ENCODE measurements at regions not wholly inside any gene's neighbourhood (a gene's known extent, or its start where the extent isn't known, plus 50 kb on each side); places are given as distances from the start of the nearest gene placed in this dataset.

- H3K27me3 ChIP-seq (ENCODE audit: control insufficient read depth in 2 of 2, insufficient read depth in 2 of 2, low read length in 2 of 2) = peaks cover 8 to 35% of the 10 kb centered on the region in 2 experiments; a peak in 3 of 5 replicates
- TF ChIP-seq NR3C1 (CRISPR knock-in tag; IDR thresholded peaks at IDR 0.05) (no peak), GTF2A2 (tag; IDR thresholded peaks at IDR 0.05) (no peak), ZFP91 (CRISPR knock-in tag; IDR thresholded peaks at IDR 0.05) (no peak), EZH2 (IDR thresholded peaks at IDR 0.05; ENCODE audit: borderline replicate concordance, low read depth, low read length) (no peak), E2F4 (CRISPR knock-in tag; IDR thresholded peaks at IDR 0.05; ENCODE audit: low read depth) (no peak), ATF4 (CRISPR knock-in tag; IDR thresholded peaks at IDR 0.05) (no peak), TOE1 (IDR thresholded peaks at IDR 0.05; ENCODE audit: borderline replicate concordance) (no peak), TOE1 (CRISPR knock-in tag; IDR thresholded peaks at IDR 0.05; ENCODE audit: borderline replicate concordance, low read depth) (no peak)
- TF ChIP-seq, protein P1, sequence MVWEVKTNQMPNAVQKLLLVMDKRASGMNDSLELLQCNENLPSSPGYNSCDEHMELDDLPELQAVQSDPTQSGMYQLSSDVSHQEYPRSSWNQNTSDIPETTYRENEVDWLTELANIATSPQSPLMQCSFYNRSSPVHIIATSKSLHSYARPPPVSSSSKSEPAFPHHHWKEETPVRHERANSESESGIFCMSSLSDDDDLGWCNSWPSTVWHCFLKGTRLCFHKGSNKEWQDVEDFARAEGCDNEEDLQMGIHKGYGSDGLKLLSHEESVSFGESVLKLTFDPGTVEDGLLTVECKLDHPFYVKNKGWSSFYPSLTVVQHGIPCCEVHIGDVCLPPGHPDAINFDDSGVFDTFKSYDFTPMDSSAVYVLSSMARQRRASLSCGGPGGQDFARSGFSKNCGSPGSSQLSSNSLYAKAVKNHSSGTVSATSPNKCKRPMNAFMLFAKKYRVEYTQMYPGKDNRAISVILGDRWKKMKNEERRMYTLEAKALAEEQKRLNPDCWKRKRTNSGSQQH (CRISPR knock-in tag; IDR thresholded peaks at IDR 0.05) = no peak
- H3K79me2 ChIP-seq (ENCODE audit: control insufficient read depth, insufficient read depth, low read length) = no peaks in the 10 kb centered on the region
- DNase-seq (ENCODE audit: extremely low read depth in 1 of 4, low spot score in 3 of 4) = no peak
- no peak overlapping the region for H3K4me3 ChIP-seq
- H2AFZ ChIP-seq (ENCODE audit: low read depth, low read length) = no peak overlapping the region
- intact Hi-C loops (cut with micrococcal nuclease) = no loop called here
- FAIRE-seq = no peak
- no peak overlapping the region for H3K27ac ChIP-seq (ENCODE audit: extremely low read depth, low read depth, low read length)
- H3K9me1 ChIP-seq (ENCODE audit: control insufficient read depth, insufficient read depth, low read length) = no peaks in the 10 kb centered on the region
- ChIA-PET CTCF (ENCODE audit: low intra/inter-chr PET ratio) (no interaction called here), POLR2A (no interaction called here)
- WGBS (ENCODE audit: insufficient coverage, low coverage, missing lambda C conversion rate) = 2% methylated on average over 6 of the region's 6 CpGs
- BruUV-seq (replicated peaks) = no TSS peak
- ATAC-seq = no peak
- H3K4me1 ChIP-seq (replicated peaks in 1 of 2; ENCODE audit: control insufficient read depth in 2 of 2, insufficient read depth in 2 of 2, low read length in 2 of 2) = no peaks in the 10 kb centered on the region
- in situ Hi-C loops (cut with MboI) = no loop called here
- no peaks in the 10 kb centered on the region for H3K36me3 ChIP-seq (ENCODE audit: control insufficient read depth, insufficient read depth, low read length)
- H3K9me3 ChIP-seq (replicated peaks; ENCODE audit: control insufficient read depth, insufficient read depth, low read depth, low read length) = no peaks in the 10 kb centered on the region
- H3K9ac ChIP-seq (ENCODE audit: insufficient read depth in 1 of 2, low read depth in 2 of 2, low read length in 2 of 2) = no peak overlapping the region
- H4K20me1 ChIP-seq (replicated peaks; ENCODE audit: control insufficient read depth, insufficient read depth, low read length) = peaks cover 3% of the 10 kb centered on the region; the same call in 1 of the 2 replicates
- H3K4me2 ChIP-seq (ENCODE audit: insufficient read depth, low read length) = no peak overlapping the region
Measured at GRCh38 chr5:2869471-2869870, 118.0 kb upstream of the IRX2 start.
